Liver (tissue), 8 donors: ENCODE measurements at regions not wholly inside any gene's neighbourhood (a gene's known extent, or its start where the extent isn't known, plus 50 kb on each side); places are given as distances from the start of the nearest gene placed in this dataset.

ENCODE experiments used
- DNase-seq: peaks from one replicate; pipeline ENCODE4 v3.0.0-alpha.2; 2017; ENCODE audit warnings: low spot score
- H3K27ac ChIP-seq, 2 donors: one replicate each; pipeline ENCODE4 v1.7.0; 2013; ENCODE audit warnings: inconsistent platforms in 2 of 2, low read length in 2 of 2, control low read depth in 1 of 2, low read depth in 1 of 2, mild to moderate bottlenecking in 1 of 2
- H3K27me3 ChIP-seq, 4 donors: one replicate each; pipeline versions ENCODE4 v1.6.1 to v1.7.0; 2013; ENCODE audit warnings: low read length in 3 of 4, inconsistent platforms in 1 of 4, mild to moderate bottlenecking in 1 of 4, moderate library complexity in 1 of 4; ENCODE audit not compliant: control insufficient read depth in 4 of 4, insufficient read depth in 4 of 4
- H3K36me3 ChIP-seq, 4 donors: one replicate each; pipeline versions ENCODE4 v1.6.1 to v1.7.0; 2013; ENCODE audit warnings: low read length in 3 of 4, mild to moderate bottlenecking in 3 of 4, low read depth in 1 of 4, moderate library complexity in 1 of 4; ENCODE audit not compliant: control insufficient read depth in 4 of 4, insufficient read depth in 3 of 4
- H3K4me1 ChIP-seq, 4 donors: one replicate each; pipeline versions ENCODE4 v1.6.1 to v1.7.0; 2013; ENCODE audit warnings: low read length in 3 of 4, mild to moderate bottlenecking in 3 of 4, moderate library complexity in 1 of 4; ENCODE audit not compliant: control insufficient read depth in 4 of 4, insufficient read depth in 4 of 4
- H3K4me3 ChIP-seq, 3 donors: one replicate each; pipeline versions ENCODE4 v1.6.1 to v1.7.0; 2013; ENCODE audit warnings: low read length in 3 of 3, control low read depth in 1 of 3, low read depth in 1 of 3, mild to moderate bottlenecking in 1 of 3
- H3K9ac ChIP-seq, 2 donors: one replicate each; pipeline ENCODE4 v1.7.0; 2013; ENCODE audit warnings: low read length in 2 of 2, mild to moderate bottlenecking in 2 of 2, moderate library complexity in 2 of 2, control low read depth in 1 of 2, low read depth in 1 of 2
- H3K9me3 ChIP-seq, 4 donors: one replicate each; pipeline versions ENCODE4 v1.6.1 to v1.7.0; 2013; ENCODE audit warnings: low read length in 3 of 4; ENCODE audit not compliant: control insufficient read depth in 4 of 4
- ATF3 ChIP-seq: IDR thresholded peaks from 2 replicates; pipeline ENCODE4 v1.6.1; 2016; ENCODE audit warnings: antibody characterized with exemption
- CTCF ChIP-seq: fragments of 150-350 bp; IDR thresholded peaks from 2 replicates; pipeline ENCODE4 v1.5.1; 2017; ENCODE audit warnings: improper control_type of control experiment, low read depth, low read length; ENCODE audit not compliant: missing input control
- EGR1 ChIP-seq, 2 donors: IDR thresholded peaks; 2 replicates each; pipeline ENCODE4 v1.6.1; 2016 to 2018; ENCODE audit warnings: antibody characterized with exemption in 2 of 2, low read depth in 2 of 2
- FOXA1 ChIP-seq: IDR thresholded peaks from 2 replicates; pipeline ENCODE4 v1.6.1; 2016; ENCODE audit warnings: antibody characterized with exemption
- FOXA2 ChIP-seq: IDR thresholded peaks from 2 replicates; pipeline ENCODE4 v1.6.1; 2016; ENCODE audit warnings: antibody characterized with exemption
- GABPA ChIP-seq, 2 donors: IDR thresholded peaks in 1 of 2; conservative IDR thresholded peaks in 1 of 2; 2 replicates each; pipeline ENCODE4 v1.6.1; 2016; ENCODE audit warnings: antibody characterized with exemption in 2 of 2, mild to moderate bottlenecking in 1 of 2, moderate library complexity in 1 of 2
- HNF4A ChIP-seq, 2 donors: conservative IDR thresholded peaks; 2 replicates each; pipeline ENCODE4 v1.6.1; 2016; ENCODE audit warnings: antibody characterized with exemption in 2 of 2, mild to moderate bottlenecking in 2 of 2
- HNF4G ChIP-seq: IDR thresholded peaks from 2 replicates; pipeline ENCODE4 v1.6.1; 2016; ENCODE audit warnings: antibody characterized with exemption
- JUND ChIP-seq, 2 donors: IDR thresholded peaks; 2 replicates each; pipeline ENCODE4 v1.6.1; 2016; ENCODE audit warnings: antibody characterized with exemption in 2 of 2
- MAX ChIP-seq: IDR thresholded peaks from 2 replicates; pipeline ENCODE4 v1.6.1; 2016; ENCODE audit warnings: antibody characterized with exemption
- NR2F2 ChIP-seq: IDR thresholded peaks from 2 replicates; pipeline ENCODE4 v1.6.1; 2016; ENCODE audit warnings: antibody characterized with exemption
- RAD21 ChIP-seq, 2 donors: IDR thresholded peaks; 2 replicates each; pipeline ENCODE4 v1.6.1; 2016; ENCODE audit warnings: antibody characterized with exemption in 2 of 2, mild to moderate bottlenecking in 2 of 2
- REST ChIP-seq: IDR thresholded peaks from 2 replicates; pipeline ENCODE4 v1.6.1; 2016; ENCODE audit warnings: antibody characterized with exemption, mild to moderate bottlenecking
- RXRA ChIP-seq, 2 donors: IDR thresholded peaks; 2 replicates each; pipeline ENCODE4 v1.6.1; 2017 to 2018; ENCODE audit warnings: antibody characterized with exemption in 2 of 2, mild to moderate bottlenecking in 1 of 2
- SP1 ChIP-seq: IDR thresholded peaks from 2 replicates; pipeline ENCODE4 v1.6.1; 2018; ENCODE audit warnings: antibody characterized with exemption, mild to moderate bottlenecking
- TAF1 ChIP-seq: conservative IDR thresholded peaks from 2 replicates; pipeline ENCODE4 v1.6.1; 2016; ENCODE audit warnings: antibody characterized with exemption, mild to moderate bottlenecking
- YY1 ChIP-seq: IDR thresholded peaks from 2 replicates; pipeline ENCODE4 v1.6.1; 2016; ENCODE audit warnings: antibody characterized with exemption, mild to moderate bottlenecking
- ZBTB33 ChIP-seq: IDR thresholded peaks from 2 replicates; pipeline ENCODE4 v1.6.1; 2016; ENCODE audit warnings: antibody characterized with exemption
- WGBS: extraction: QIAGEN DNeasy Blood & Tissue Kit; methylation state at CpG from one replicate; pipeline ENCODE4 v1.1.7; 2013; 5-methylcytosine and 5-hydroxymethylcytosine counted together
- donor health status: healthy.
- donor health status: healthy.
- donor health status: healthy.
- donor health status: healthy.
- donor health status: healthy.

GRCh38 chr15:97410897-97411575 lies 549.5 kb upstream of the ARRDC4 start:
- no peak for DNase-seq
- Histone ChIP-seq H3K9ac (no peak overlapping the region), H3K4me1 (no peaks in the 10 kb centered on the region), H3K36me3 (no peaks in the 10 kb centered on the region), H3K27me3 (no peaks in the 10 kb centered on the region), H3K4me3 (no peak overlapping the region), H3K27ac (no peak overlapping the region), H3K9me3 (no peaks in the 10 kb centered on the region)
- no peak for TF ChIP-seq GABPA (IDR thresholded peaks at IDR 0.05 in 1 of 2, conservative IDR thresholded peaks at IDR 0.05 in 1 of 2)
- no peak for TF ChIP-seq REST
- TF ChIP-seq RXRA (IDR thresholded peaks at IDR 0.05), result no peak
- TF ChIP-seq HNF4G, result no peak
- no peak for TF ChIP-seq ATF3
- TF ChIP-seq TAF1, result no peak
- TF ChIP-seq FOXA1, result no peak
- no peak for TF ChIP-seq MAX
- no peak for TF ChIP-seq FOXA2
- TF ChIP-seq SP1, result no peak
- no peak for TF ChIP-seq RAD21 (IDR thresholded peaks at IDR 0.05)
- no peak for TF ChIP-seq JUND (IDR thresholded peaks at IDR 0.05)
- TF ChIP-seq EGR1 (IDR thresholded peaks at IDR 0.05; ENCODE audit: low read depth in 2 of 2), result no peak
- TF ChIP-seq CTCF, result no peak
- no peak for TF ChIP-seq NR2F2
- no peak for TF ChIP-seq ZBTB33
- TF ChIP-seq HNF4A (conservative IDR thresholded peaks at IDR 0.05), result no peak
- no peak for TF ChIP-seq YY1
- WGBS, result 46% methylated on average over 5 of the region's 5 CpGs
